Iris pigment epithelial cell (primary cell): ENCODE measurements at regions not wholly inside any gene's neighbourhood (a gene's known extent, or its start where the extent isn't known, plus 50 kb on each side); places are given as distances from the start of the nearest gene placed in this dataset.
"Not testable (repeated sequence)": the region's sequence is repeated elsewhere in the genome, so short reads cannot be mapped to it uniquely, and the experiment has no call there.

Experiments used
- DNase-seq: peaks from one replicate; pipeline ENCODE4 v3.0.0-alpha.2; 2011; ENCODE audit warnings: low read depth

DNA sequence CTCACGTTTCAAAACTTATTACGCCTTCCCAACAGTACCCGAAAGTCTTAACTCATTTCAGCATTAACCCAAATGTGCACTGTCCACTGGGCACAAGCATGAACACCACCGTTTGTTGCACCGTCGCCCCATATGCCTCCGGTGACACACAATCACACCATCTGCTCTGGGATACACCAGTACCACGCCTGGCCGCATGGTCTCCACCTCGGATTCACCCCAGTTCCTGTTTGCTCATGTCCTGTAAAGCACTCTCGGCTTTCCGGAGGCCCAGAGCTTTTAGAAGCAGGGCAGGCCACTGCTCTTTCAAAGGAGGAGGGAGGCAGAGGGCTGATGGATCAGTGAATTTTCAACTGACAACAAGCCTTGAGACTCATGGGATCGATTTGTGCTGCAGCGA lies 1570.0 kb upstream of the DEFB115 start:
- no peak for DNase-seq

DNA sequence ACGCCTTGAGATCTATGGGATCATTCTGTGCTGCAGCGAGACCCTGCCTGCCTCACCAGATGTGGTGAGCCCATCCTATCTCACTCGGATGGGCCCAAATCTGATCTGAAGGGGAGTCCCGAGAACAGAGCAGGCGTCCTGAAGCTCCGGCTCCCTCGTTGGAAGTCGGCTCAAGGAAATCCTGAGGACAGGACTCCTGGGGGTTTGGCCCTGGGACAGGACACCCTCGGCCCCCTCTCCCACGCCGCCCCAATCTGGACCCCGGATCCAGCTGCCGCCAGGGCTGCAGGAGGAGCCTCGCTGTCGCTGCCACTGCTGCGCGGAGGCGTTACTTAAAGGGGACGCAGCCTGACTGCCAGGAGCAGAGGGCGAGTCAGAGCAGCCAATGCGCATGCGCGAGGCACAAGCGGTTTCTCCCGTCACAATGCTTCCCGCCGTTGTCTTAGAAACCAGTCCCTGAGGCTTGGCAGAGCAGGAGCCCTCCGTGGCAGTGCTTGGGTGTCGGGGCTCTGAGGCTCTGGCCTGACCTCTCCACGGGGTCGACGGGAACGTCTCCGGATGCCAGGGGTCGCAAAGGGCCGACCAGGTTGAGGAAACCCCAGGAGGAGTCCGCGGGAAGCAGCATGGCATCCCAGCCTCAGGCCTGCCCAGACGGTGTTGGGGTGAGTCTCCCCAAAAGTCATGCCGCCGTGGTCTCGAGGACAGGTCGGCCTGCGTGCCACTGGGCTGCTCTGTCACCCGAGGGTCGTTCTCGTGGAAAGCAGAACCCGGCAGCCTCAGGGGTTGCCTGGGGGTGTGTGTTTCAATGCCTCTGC lies 1567.8 kb upstream of the DEFB115 start:
- no peak for DNase-seq

DNA sequence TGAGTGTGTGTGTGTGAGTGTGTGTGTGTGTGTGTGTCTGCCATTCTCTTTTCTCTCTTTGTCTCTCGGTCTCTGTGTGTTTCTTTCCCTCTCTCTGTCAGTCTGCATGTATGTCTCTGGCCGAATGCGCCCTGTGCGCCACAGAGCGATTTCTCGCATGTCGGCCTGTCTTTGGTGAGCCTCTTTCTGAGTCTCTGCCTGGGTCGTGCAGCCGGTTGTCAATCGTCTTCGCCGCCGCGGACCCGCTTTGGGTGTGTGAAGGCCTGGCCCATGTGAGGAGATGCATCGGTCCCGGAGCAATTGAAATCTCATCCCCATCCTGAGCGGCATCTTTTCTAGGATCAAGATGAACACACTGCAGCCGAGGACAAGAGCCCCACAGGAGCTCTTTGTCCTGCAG lies 1567.2 kb upstream of the DEFB115 start:
- no peak for DNase-seq

DNA sequence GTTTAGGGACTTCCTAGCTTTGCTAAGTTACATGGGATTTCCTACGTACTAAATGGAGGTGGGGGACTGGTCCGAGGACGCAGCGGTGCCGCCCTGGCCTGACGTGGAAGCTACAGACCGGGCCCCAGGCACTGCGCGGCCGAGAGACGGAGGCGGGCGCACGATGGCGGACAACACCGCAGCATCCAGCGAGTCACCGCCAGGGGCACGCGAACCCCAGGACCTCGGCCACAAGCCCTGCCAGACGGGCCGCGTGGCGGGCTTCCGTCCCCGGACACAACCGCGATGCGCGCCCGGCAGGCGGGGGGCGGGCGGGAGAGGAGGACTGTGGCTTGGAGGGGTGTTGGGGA lies 1516.9 kb upstream of the DEFB115 start:
- DNase-seq: no peak

DNA sequence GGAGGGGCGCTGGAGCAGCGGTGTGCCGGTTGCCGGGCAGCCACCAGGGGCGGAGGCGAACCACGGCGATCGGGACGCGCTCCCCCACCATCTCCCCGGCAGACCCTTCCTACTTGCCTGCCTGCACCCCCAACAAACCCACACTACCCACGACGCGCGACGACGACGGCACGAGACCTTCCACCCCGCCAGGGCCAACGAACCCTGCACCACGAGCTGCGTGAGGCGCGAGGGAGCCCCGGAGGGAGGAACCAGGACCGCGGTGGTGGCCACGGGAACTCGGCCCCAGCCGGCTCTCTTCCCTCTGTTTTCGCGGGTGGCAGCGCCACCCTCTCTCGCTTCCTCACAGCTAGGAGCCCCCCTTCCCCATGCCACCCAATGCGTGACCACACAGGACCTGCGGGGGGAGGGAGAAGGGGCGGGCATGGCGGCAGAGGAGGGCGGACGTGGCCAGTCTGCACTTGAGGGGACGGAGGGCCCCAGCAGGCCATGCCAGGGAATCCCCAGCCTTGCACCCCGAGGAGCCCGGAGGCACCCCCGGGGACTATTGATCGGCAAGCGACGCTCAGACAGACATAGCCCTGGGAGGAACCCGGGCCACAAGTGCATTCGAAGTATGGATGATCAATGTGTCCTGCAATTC lies 1516.4 kb upstream of the DEFB115 start:
- DNase-seq: no peak

DNA sequence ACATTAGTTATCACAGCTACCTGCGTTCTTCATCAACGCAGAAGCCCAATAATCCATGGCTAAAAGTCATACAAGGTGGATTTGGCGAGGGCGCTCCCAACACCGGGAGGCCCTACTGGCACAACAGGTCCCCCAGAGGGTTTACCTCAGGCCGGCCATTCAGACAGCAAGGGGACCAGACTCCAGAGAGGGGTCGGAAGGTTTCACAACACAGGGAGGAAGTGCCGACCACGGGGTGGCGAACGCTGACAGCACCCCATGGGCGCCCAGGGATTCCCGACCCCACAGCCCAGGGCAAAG lies 1515.9 kb upstream of the DEFB115 start:
- DNase-seq: no peak

DNA sequence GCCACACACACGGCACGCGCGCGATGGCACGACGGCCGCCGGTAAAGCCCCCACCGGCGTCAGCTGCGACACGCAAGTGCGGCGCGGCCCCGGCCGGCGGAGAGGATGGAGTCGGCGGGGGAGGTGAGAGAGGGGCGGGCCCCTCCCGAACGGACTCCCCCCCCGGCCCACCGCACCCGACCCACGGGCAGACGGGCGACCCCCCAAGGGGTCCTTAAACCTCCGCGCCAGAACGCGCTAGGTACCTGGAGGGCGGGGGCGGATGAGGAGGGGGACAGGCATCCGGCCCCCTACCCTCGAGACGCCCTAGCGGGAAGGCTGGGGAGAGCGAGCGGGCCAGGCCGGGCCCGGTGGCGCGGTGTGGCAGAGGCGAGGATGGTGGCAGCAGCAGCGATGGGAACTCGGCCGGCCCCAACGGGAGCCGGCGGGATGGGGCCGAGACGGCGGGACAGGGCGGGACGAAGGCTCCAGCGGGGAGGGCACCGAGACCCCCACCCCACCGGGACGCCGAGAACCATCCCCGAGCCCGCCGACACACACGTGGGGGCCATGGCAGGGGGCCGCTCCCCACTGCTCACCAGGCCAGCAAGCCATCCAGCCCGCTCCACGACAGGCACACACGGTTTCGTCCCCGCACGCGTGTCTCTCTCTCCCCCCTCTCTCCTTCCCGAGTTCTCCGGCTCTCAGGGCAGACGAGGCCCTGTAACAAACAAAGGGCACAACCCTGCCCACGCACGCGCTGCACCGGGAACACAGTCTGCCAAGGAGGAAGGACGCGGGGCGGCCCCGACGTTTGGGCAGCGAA lies 1515.4 kb upstream of the DEFB115 start:
- no peak for DNase-seq

DNA sequence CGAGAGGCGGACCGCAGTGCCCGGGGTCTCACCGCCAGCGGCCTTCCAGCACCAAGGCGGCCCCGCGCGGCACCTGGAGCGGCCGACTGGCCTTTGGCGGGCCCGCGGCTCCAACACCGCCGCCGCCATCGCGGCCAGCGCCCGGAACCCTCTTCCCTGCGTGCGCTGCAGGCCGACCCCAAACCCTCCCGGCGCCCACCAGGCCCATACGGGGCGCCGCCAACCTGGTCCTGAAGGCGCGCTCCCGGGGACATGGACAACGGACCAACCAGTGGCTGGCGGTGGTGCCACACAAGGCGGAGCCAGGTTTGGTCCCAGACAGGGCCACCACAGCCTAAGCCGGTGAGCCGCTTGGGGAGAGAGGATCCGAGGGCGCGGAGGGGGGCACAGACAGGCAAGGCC lies 1514.8 kb upstream of the DEFB115 start:
- no peak for DNase-seq

DNA sequence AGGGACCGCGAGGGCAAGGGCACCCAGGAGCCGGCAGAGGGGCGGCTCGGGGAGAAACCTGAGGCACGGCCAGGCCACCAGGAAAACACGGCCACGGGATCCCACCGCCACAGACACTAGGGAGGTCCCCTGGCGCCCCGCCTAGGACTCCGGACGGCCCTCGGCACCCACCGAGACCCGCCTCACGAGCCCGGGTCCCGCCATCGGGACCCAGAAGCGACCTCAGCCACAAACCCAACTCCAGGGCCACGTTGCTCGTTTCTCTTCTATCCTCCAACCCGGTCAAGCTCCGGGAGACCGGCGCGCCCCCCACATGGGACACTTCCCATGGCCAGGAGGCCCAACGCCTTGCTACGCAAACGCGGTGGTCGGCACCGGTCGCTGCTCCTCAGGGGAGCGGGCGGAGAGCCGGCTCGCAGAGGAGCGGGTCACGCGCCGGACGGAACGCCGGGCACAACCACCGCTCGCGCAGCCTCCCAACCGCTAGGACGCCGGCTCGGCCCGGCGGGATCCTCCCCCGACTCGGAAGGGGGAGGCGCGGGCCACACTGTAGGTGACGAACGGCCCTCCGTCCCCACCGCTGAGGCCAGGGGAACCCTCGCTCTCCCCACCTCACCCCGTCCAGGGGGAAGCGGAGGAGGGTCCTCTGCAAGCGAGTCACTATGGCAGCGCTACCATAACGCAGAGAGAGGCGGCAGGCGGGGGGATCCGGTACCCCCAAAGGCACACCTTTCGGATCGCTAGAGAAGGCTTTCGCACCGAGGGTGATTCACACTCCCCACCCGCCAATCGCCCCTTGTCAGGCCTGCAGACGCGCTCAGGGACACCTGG lies 1514.1 kb upstream of the DEFB115 start:
- DNase-seq: no peak

DNA sequence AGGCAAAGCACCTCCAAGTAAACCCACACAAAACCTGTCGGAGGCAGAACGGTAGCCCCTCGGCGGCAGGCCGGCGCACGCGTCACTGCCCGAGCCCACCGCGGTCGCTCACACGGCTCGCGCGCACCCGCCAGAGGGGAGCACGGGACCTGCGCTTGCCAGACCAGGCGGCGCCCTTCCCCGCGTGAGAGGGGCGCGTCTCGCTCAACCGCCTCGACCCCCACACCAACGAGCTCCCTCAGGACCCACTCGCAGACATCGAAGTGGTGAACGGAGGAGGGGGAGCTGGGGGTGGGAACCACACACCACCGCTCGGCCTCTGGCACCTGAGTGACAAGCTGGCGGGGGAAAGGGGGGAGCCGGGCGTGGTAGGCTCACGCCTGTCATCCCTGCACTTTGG lies 1513.4 kb upstream of the DEFB115 start:
- DNase-seq: no peak

DNA sequence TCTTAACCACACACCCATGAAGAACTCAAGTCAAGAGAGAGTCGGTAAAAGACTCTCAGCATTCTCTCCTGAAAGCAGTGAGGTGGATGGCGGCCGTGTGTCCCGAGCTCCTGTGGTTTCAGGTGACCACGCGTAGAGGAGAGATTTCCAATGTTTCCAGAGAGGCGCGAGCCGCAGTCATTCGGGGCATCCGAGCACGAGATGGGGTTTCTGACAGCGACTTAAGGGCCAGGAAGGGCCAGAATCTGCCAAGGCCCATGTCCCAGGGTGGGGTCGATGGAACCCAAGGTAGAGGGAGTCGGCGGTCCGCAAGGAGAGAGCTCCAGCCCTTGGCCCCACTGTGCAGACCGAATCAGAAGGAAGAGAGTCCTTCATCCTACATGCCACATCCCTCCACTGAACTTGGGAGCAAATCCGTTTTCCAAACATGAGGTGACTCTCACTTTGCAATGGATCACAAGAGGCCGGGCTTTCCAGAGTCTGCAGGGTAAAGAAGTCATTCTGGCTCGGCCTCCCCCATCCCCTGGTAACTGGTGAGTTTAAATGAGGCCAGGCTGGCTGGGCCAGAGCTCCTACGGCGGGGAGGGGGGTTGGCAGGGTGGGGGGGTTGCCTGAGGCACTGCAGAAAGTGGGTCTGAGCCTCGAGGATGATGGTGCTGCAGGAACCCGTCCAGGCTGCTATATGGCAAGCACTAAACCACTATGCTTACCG lies 1511.8 kb upstream of the DEFB115 start:
- not testable (repeated sequence) for DNase-seq

DNA sequence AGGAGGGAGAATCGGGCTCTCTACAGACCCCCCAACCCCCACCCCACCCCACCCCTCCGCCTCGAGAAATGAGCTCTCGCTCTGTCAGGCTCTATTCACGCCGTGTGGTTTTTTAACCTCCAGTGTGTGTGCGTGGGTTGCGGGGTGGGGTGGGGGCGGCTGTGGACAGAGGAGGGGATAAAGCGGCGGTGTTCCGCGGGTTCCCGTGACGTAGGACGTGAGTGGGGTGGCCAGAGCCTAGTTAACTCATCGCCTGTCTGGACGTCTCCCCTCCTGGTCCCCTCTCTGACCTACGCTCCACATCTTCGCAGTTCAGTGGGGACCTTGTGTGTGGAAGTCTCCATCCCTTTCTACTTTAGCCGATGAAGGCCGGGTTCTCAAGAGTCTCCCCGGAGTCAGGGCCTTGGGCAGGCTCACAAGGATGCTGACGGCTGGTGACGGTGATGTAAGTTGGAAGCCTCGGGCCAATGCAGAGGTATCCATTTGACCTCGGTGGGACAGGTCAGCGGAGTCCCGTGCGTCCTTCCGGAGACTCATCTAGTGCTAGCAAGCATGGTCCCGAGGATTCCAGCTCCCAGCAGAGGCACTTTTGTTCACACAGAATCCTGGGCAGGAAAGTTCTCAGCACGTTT lies 1507.1 kb upstream of the DEFB115 start:
- DNase-seq: no peak

DNA sequence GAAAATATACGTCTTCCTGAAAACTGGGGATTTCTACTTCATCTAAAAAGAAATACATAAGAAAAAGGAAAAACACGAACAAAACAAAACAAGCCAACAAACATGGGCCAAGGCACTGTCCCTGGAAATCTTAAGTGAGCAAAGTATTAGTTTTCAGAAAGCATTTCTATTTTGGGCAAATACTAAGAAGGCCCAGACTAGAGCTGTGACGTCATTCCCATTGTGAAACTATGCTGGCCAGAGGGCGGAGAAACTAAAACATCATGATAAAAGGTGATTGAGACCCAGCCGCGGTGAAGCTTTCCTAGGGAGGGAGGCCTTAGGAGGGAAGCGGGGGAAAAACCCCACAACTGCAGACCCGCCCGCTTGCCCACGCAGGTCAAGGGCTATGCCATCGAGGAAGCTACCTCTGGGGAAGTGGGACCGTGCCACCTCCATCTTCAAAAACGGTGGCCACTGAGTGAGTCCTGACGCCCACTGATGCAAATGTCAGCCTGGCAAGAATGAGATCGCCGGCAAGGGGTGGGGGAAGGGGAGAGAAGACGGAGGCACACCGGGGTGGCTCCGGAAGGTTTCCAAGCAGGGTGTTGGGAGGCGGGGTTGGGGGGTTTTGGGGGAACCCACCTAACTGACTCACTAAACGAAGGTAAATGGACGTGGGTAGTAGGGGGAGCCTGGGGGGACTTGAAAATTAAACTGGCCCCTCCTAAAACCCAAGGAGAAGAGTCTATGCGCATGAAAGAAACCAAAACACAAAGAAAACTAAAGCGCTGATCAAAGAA lies 1504.6 kb upstream of the DEFB115 start:
- not testable (repeated sequence) for DNase-seq

DNA sequence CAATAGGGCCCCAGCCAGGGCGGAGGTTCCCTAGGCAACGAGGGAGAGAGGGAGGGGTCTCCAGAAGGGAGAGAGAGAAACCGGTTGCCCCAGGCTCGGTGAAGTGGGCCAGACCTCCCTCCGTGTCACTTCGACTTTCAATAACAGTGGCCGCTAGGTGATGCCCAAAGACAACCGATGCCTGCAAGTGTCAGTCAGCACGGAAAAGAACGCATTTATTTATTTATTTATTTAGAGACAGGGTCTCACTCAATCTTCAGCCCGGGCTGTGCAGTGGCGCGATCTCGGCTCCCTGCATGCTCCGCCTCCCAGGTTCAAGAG lies 1504.1 kb upstream of the DEFB115 start:
- not testable (repeated sequence) for DNase-seq

DNA sequence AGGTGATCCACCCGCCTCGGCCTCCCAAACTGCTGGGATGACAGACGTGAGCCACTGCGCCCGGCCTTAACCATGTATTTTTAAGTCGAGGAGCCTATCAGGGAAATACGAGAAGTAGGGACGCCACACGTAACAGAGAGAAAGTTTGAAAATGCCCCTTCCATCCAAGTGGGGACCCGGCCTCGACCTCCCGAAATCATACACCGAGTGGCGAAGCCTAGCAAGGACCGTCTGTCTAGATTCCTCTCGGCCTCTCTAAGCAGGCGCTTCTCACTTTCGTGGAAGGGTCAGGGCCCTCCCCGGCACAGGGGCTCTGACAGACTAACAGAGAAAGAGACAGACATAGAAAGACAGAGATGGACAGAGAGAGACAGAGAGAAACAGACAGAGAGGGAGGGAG lies 1503.6 kb upstream of the DEFB115 start:
- DNase-seq: not testable (repeated sequence)

DNA sequence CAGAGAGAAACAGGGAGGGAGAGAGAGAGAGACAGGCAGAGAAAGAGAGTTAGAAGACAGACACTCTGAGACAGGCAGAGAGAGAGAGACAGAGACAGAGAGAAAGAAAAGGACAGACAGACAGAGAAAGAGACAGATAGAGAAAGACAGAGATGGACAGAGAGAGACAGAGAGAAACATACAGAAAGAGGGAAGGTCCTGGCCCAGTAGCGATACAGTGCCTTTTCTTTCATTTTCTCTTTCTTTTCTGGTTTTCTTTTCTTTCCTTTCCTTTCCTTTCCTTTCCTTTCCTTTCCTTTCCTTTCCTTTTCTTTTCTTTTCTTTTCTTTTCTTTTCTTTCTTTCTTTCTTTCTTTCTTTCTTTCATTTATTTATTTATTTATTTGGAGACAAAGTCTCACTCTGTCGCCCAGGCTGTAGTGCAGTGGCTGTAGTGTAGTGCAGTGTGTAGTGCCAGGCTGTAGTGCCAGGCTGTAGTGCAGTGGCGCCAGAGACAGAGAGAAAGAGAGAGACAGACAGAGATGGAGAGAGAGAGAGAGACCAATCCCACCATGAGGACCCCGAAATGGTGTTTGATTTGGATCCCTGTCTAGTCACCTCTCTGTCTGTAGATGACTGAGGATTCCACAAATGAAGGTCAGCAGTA lies 1501.5 kb upstream of the DEFB115 start:
- DNase-seq: not testable (repeated sequence)

DNA sequence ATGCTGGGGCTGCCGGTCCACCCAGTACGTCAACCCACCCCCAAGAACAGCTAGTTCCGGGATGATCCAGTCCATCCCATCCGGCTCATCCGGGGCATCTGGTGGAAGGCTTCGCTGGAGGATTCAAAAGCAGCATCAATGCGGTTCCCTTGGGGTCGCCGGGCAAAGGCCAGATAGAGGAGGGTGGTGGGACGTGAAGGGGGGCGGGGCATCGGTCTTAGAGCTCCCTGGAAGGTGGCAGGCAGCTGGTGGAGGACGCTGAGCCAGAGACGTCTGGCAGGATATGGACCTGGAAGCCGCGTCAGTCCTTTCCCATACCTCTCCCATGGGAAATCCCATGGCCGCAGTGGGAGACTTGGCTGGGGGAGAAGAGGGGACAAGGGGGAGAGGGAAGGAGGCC lies 1500.8 kb upstream of the DEFB115 start:
- no peak for DNase-seq

DNA sequence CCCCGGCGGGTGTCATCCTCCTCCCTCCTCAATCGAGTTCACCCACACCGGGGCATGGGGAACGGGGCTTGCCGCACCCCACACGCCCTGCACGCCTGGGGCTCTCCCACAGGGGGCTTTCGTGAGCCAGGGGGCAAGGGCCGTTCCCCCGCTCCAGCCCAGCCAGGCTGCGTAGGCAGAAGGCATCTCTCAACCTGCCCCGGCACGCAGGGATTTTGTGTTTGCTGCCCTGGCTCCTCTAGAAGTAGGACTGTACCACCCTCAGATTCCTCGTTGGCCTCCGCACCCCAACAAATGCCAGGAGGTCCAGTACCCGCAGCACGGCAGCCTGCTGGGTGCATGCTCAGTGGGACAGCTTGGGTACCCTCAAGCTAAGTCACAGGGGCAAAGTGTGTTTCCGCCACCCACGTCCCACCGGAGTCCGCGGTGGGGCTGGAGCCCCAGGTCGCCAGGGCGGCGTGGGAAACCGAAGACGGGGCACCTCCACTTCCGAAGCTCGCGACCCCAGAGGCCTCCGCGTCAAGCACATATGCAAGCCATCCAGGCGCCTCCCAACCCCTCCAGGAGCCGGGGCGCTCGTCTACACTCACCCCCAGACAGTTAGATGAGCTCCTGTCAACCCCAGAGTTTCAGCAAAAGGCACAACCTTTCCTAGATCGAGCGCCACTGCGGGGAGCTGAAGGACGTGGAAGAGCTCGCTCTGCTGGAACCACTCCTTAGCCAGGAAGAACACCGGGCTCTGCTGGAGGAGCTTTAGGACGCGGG lies 1495.7 kb upstream of the DEFB115 start:
- not testable (repeated sequence) for DNase-seq

DNA sequence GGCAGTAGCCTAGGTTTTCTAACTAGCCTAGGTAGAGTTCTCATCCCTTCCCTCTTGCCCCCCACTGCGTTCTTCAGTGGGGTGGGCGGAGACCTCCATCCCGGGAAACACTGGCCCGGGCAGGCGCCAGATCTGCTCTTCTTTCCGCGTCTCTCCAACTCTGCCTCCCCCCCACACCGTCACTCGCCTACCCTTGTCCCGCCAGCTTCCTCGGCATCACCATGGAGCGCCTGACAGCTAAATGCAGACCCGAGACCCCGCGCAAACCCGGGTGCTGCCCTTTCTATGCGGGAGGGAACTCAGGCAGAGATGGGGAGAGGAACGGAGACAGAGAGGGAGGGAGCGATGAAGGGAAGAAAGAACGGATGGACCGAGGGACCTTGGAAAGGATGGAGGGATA lies 1494.8 kb upstream of the DEFB115 start:
- DNase-seq: no peak
